HCT116 (cell line): ENCODE measurements at regions not wholly inside any gene's neighbourhood (a gene's known extent, or its start where the extent isn't known, plus 50 kb on each side); places are given as distances from the start of the nearest gene placed in this dataset.

Experiments
- CEBPB ChIP-seq: IDR thresholded peaks from 2 replicates; pipeline ENCODE4 v1.6.1; 2012; ENCODE audit warnings: low read depth
- EZH2 ChIP-seq: fragments of 200-600 bp; sonication (generic); IDR thresholded peaks from 2 replicates; pipeline ENCODE4 v1.6.1; 2017; ENCODE audit warnings: antibody characterized with exemption, mixed run types
- POLR2A ChIP-seq: IDR thresholded peaks from 2 replicates; pipeline ENCODE4 v1.7.0; 2011; ENCODE audit warnings: borderline replicate concordance; ENCODE audit not compliant: insufficient read depth, insufficient read length; ENCODE audit errors: extremely low read depth
- POLR2AphosphoS5 ChIP-seq: IDR thresholded peaks from 2 replicates; pipeline ENCODE4 v1.6.1; 2011; ENCODE audit warnings: mild to moderate bottlenecking, low read depth, low read length, moderate library complexity
- RAD21 ChIP-seq: IDR thresholded peaks from 2 replicates; pipeline ENCODE4 v1.6.1; 2012; ENCODE audit warnings: low read depth, mild to moderate bottlenecking
- SIN3A ChIP-seq: IDR thresholded peaks from 2 replicates; pipeline ENCODE4 v1.6.1; 2012; ENCODE audit warnings: low read depth
- TF ChIP-seq, protein P1 (sequence below), 3 experiments: fragments of 200-600 bp in 1 of 3; sonication (generic) in 1 of 3; IDR thresholded peaks in 2 of 3; conservative IDR thresholded peaks in 1 of 3; 2 replicates each; pipeline ENCODE4 v1.5.1; 2012 to 2017; ENCODE audit warnings: low read depth in 2 of 3, low read length in 2 of 3, antibody characterized with exemption in 1 of 3, borderline replicate concordance in 1 of 3, control low read depth in 1 of 3, mild to moderate bottlenecking in 1 of 3, mixed read lengths in 1 of 3, mixed run types in 1 of 3, moderate library complexity in 1 of 3; ENCODE audit not compliant: insufficient read depth in 1 of 3
- TF ChIP-seq, protein P2 (sequence below): IDR thresholded peaks from 2 replicates; pipeline ENCODE4 v1.6.1; 2012

DNA sequence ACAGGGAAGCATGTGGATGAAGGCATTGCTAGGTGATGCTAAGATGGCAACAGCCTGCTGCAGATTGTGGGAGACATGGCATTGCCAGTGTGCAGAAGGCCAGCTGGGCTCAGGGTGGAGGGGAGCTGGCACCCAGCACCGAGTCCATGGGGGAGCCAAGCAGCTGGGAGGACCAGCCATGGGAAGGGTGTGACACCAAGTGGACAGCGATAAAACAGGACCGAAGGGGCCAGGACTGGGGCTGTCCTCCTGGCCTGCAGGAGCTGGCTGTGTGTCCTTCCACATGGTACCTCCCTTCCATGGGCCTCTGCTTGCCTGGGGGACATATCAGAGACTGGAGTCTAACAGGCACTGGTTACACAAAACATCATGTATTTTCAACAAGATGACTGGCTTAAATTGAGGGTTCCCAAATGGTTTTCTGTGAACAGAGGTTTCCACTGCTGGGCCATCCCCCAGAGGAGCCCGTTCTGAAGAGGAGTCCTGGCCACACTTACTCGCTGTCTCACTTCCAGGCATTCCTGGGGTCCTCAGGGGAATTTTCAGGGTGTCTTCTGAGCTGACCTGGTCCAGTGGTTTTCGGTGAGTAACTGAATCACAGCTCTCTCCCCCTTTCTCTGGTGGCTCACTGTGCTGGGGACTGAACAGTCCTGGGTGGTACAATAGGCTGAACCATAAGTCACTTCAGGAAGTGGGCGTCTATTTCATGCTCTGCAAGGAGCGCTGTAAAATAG lies 60.4 kb upstream of the TNP1 start:
- no peak for TF ChIP-seq RAD21
- TF ChIP-seq SIN3A: no peak
- TF ChIP-seq, protein P1, sequence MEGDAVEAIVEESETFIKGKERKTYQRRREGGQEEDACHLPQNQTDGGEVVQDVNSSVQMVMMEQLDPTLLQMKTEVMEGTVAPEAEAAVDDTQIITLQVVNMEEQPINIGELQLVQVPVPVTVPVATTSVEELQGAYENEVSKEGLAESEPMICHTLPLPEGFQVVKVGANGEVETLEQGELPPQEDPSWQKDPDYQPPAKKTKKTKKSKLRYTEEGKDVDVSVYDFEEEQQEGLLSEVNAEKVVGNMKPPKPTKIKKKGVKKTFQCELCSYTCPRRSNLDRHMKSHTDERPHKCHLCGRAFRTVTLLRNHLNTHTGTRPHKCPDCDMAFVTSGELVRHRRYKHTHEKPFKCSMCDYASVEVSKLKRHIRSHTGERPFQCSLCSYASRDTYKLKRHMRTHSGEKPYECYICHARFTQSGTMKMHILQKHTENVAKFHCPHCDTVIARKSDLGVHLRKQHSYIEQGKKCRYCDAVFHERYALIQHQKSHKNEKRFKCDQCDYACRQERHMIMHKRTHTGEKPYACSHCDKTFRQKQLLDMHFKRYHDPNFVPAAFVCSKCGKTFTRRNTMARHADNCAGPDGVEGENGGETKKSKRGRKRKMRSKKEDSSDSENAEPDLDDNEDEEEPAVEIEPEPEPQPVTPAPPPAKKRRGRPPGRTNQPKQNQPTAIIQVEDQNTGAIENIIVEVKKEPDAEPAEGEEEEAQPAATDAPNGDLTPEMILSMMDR (IDR thresholded peaks at IDR 0.05 in 2 of 3, conservative IDR thresholded peaks at IDR 0.05 in 1 of 3; ENCODE audit: borderline replicate concordance in 1 of 3, insufficient read depth in 1 of 3, low read depth in 2 of 3, low read length in 2 of 3): no peak
- TF ChIP-seq, protein P2, sequence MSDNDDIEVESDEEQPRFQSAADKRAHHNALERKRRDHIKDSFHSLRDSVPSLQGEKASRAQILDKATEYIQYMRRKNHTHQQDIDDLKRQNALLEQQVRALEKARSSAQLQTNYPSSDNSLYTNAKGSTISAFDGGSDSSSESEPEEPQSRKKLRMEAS: no peak
- no peak for TF ChIP-seq EZH2
- no peak for TF ChIP-seq POLR2AphosphoS5
- no peak for TF ChIP-seq POLR2A
- no peak for TF ChIP-seq CEBPB
